GM21367 (cell line): ENCODE measurements at regions not wholly inside any gene's neighbourhood (a gene's known extent, or its start where the extent isn't known, plus 50 kb on each side); places are given as distances from the start of the nearest gene placed in this dataset.

Source experiments
- ATAC-seq: cut with Tn5 transposase; IDR thresholded peaks from one replicate; pipeline ENCODE4 v1.9.1; 2021; ENCODE audit not compliant: unreplicated experiment

- no peak for ATAC-seq
Observed at GRCh38 chr15:69854521-69855181, 243.1 kb downstream of the TLE3 start.

GRCh38 chr15:69855258-69856000 is 242.3 kb downstream of the TLE3 start:
- ATAC-seq, result no peak

DNA sequence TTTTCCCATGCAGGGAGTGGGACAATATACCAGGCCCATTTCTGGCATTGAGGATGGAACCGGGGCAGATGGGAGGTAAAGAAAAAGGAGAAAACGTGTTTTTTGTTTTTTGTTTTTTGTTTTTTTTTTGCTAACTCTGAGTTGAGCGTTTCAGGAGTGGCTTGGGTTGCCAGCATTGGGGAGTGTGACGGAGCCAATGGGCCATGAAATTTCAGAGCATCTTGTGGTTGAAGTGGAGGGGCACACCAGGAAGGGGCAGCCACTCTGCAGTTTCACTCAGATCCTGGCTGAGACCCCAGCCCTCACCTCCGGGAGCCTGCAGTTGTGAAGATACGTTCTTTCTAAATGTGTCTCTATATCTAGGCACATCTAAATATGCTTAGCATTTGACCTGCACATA is 240.5 kb downstream of the TLE3 start:
- no peak for ATAC-seq

- ATAC-seq, result no peak
Observed at GRCh38 chr15:69857686-69858391, 239.9 kb downstream of the TLE3 start.

DNA sequence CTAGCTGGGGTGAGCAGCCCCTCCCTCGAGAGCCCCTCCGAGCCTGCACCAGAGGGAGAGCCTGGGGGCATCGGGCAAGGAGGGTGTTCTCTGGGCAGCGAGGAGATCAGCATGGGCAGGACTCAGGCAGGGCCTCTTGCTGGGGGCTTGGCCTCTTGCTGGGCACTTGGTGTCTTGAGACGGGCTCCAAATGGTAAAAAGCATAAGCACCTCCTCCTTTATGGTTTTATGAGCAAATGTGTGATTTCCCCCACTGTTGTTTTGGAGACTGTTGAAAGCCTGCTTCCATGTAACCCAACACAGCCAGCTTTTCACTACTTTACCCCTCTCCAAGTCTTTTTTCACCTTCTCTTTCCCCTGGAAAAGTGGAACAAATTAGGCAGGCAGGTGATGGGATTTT is 239.3 kb downstream of the TLE3 start:
- no peak for ATAC-seq

GRCh38 chr15:69859866-69860265 is 237.9 kb downstream of the TLE3 start:
- no peak for ATAC-seq

DNA sequence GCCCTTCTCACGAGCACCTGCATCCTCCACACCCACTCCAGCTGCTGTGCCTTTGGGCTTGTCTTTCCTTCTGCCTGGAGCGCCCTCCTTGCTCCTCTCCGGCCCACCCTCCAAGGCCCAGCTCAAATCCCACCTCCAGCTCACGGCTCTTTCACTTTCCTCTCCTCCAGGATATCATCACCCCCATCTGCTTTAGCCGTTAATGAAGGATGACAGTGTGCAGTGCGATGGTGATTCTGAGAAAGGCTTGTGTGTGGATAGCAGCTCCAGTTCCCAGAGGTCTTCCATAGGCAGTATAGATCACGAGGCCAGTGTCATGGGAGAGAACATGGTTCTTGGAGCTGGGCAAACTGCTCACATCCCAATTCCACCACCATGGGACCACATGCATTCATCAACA is 237.4 kb downstream of the TLE3 start:
- ATAC-seq, result no peak

GRCh38 chr15:69860921-69861320 is 236.8 kb downstream of the TLE3 start:
- ATAC-seq, result no peak

DNA sequence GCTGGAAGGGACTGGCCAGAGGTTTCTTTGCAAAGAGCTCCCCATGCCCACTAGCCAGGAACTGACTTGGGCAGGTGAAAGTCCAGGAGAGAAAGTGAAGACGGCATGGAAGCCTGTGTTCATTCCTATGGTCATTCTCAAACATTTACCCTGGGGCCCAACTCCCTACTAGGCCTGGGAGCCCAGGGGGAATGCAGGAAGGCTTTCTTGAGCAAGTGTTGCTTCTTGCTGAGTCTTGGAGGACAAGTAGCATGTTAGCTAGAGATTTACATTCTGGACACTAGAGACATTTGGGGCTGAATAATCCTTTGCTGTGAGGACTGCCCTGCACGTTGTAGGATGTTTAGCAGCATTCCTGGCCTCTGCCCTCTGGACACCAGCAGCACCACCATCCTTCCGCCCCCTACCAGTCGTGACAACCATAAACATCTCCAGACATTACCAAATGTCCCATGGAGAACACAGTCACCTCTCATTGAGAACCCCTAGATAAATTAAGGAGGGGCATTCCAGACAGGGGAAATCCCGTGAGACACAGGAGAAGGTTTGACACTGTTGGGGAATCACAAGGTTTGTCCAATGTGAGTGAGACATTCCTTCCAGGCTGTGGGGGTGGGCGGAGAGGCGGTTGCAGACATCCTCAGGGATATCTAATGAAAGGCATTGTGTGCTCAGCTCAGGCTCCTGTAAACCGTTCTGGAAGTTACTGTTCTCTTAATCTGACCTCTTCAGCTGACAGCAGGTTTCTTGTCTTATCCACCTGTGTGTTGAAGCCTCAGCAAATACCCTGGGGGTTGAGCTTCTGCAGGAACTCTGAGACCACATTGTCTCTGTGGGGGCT is 236.2 kb downstream of the TLE3 start:
- ATAC-seq, result no peak

DNA sequence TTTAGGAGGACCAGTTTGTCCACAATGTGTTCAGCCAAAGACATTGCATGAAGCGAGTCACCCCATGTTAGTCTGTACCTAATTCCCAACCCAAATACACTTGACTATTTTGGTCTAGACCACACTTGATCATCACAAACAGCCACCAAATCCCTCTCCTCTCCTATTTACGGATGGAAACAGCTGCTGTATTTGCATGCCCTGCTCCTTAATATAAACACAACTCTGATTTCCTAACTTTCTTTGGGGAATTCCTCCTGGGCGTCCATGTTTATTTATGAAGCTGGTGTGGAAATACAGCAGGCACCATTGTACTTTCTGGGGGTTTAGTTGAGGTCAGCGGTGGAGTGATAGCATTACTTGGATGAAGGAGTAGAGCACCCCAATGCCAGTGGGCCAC is 235.2 kb downstream of the TLE3 start:
- no peak for ATAC-seq

GRCh38 chr15:69863446-69863845 is 234.3 kb downstream of the TLE3 start:
- ATAC-seq, result no peak

- no peak for ATAC-seq
Observed at GRCh38 chr15:69865369-69865768, 232.3 kb downstream of the TLE3 start.

- ATAC-seq, result no peak
Observed at GRCh38 chr15:69868756-69869155, 229.0 kb downstream of the TLE3 start.

DNA sequence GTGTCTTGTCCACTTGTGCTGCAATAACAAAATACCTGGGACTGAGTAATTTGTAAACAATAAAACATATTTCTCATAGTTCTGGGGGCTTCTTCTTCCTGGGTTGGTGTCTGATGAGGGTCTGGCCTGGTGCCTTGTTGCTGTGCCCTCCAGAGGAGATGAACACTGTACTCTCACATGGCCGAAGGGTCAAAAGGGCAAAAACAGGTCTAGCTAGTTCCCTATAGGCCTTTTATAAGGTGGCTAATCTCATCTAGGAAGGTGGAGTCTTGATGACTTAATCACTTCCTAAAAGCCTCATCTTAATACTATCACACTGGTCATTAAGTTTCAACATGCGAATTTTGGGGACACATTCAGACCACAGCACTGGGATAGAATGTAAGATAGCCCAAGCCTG is 228.4 kb downstream of the TLE3 start:
- ATAC-seq, result no peak

- ATAC-seq, result no peak
Observed at GRCh38 chr15:69869881-69870505, 227.7 kb downstream of the TLE3 start.

DNA sequence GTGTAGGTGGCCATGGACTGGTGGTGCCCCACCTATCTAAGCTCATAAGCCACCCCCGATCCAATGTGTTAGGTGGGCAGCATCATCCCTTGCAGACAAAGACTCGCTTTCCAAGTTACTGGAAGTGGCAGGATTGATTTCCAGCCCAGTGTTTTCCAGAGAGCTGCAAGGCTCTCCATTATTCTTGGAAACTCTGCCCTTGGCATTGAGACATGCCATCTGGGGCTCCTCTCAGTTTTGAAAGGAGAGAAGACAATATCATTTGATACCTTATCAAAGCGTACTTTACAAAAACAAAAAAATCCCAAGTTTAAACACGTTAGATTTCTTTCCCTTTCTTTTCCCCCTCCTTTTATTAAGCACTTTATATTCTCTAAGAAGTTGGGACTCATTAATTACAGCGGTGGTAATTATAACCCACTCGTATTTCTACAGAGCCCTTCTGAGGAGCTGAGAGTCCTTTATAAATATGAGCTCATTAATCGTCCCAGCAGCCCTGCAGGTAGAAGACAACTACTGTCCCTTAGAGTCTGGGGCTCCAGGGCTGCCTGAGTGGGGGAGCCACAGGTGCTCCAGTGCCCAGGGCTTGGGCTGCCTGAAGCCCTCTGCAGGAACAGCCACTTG is 226.1 kb downstream of the TLE3 start:
- no peak for ATAC-seq

- ATAC-seq, result no peak
Observed at GRCh38 chr15:69873807-69874206, 223.9 kb downstream of the TLE3 start.

DNA sequence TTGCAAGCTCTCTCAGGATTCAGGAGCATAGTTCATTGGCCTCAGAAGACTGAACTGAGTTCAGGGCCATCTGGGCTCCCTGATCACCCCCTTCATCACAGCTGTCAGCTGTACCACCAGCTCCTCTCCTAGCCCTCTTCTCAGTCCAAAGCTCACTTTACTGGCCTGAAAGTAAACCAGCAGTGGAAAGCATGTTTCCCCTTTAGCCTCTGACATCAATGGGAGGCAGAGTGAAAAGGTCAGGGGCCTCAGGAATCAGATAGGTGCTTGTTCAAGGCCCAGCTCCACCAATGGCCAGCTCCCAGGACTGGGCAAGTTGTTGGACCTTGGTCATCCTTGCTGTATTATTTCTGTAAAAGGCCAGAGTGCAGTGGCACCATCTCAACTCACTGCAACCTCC is 223.4 kb downstream of the TLE3 start:
- ATAC-seq, result no peak

DNA sequence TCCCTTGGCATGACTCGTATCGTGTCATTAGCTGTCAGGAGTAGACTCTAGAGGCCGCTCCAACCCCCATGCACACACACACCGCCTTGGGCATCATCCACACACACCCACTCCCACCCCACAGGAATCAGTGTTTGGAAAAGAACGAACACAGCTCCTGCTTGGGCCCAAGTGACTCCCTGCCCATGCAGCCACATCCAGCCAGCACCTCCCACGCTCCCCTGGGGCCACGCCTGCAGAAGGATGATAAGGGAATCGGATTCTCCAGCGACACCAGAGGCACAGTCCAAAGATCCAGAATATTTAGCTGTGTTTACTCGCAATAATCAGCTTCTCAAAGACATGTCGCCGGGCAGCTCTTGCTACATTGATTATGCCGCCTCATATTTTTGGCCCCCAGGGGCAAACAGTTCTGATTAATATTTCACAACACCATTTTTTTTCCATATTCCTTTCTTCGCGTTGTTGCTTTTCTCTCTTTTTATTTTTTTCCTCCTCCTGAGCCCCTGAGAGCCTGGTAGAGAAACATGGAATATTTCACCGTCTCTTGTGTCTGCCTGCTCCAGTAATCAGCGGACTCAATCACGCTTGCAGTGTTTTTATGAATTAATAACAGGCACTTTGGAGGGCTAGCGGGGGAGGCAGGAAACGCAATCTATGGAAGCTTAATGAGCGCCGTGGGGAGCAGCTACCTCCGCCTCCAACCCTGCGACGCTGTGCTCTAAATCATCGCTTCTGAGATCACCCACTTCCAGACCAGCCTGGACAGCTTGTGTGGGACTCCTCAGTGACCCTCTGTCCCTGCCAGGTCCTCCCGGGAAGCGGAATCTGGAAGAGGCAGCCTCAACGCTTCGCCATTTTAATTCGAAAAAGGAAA is 221.4 kb downstream of the TLE3 start:
- ATAC-seq, result no peak
